RKO (cell line): ENCODE measurements at regions not wholly inside any gene's neighbourhood (a gene's known extent, or its start where the extent isn't known, plus 50 kb on each side); places are given as distances from the start of the nearest gene placed in this dataset.
A peak's percentile ranks its signal among the peaks of the same experiment; 100 is the strongest.

Experiments used
- DNase-seq: peaks from one replicate; pipeline ENCODE4 v3.0.0-alpha.2; 2016; ENCODE audit warnings: low spot score

GRCh38 chr3:22225161-22225560, 474.2 kb upstream of the ZNF385D start:
- DNase-seq, result no peak

GRCh38 chr3:22228705-22229104, 477.7 kb upstream of the ZNF385D start:
- DNase-seq, result no peak

GRCh38 chr3:22231061-22231460, 480.1 kb upstream of the ZNF385D start:
- no peak for DNase-seq

- DNase-seq, result no peak
Observed at GRCh38 chr3:22236490-22237270, 485.7 kb upstream of the ZNF385D start.

GRCh38 chr3:22239011-22239410, 488.0 kb upstream of the ZNF385D start:
- DNase-seq, result no peak

GRCh38 chr3:22241110-22241509, 490.1 kb upstream of the ZNF385D start:
- no peak for DNase-seq

- DNase-seq, result no peak
Observed at GRCh38 chr3:22244761-22245521, 493.9 kb upstream of the ZNF385D start.

GRCh38 chr3:22245811-22246583, 495.0 kb upstream of the ZNF385D start:
- DNase-seq, result no peak

- no peak for DNase-seq
Observed at GRCh38 chr3:22249658-22250057, 498.6 kb upstream of the ZNF385D start.

GRCh38 chr3:22257252-22257651, 506.2 kb upstream of the ZNF385D start:
- no peak for DNase-seq

GRCh38 chr3:22262386-22262785, 511.4 kb upstream of the ZNF385D start:
- no peak for DNase-seq

- peak; percentile 50 for DNase-seq
Observed at GRCh38 chr3:22263042-22263441, 512.0 kb upstream of the ZNF385D start.

GRCh38 chr3:22265403-22265802, 514.4 kb upstream of the ZNF385D start:
- DNase-seq, result no peak

- no peak for DNase-seq
Observed at GRCh38 chr3:22269831-22270230, 518.8 kb upstream of the ZNF385D start.

- DNase-seq, result no peak
Observed at GRCh38 chr3:22276351-22276750, 525.3 kb upstream of the ZNF385D start.

- no peak for DNase-seq
Observed at GRCh38 chr3:22284559-22284958, 533.5 kb upstream of the ZNF385D start.

GRCh38 chr3:22288756-22289155, 537.7 kb upstream of the ZNF385D start:
- no peak for DNase-seq

GRCh38 chr3:22292681-22293080, 541.7 kb upstream of the ZNF385D start:
- DNase-seq, result no peak

- DNase-seq, result no peak
Observed at GRCh38 chr3:22296601-22297000, 545.6 kb upstream of the ZNF385D start.

- DNase-seq, result no peak
Observed at GRCh38 chr3:22297436-22297835, 546.4 kb upstream of the ZNF385D start.

GRCh38 chr3:22306454-22306853, 555.4 kb upstream of the ZNF385D start:
- no peak for DNase-seq

GRCh38 chr3:22308871-22309270, 557.9 kb upstream of the ZNF385D start:
- no peak for DNase-seq

- no peak for DNase-seq
Observed at GRCh38 chr3:22315925-22316324, 564.9 kb upstream of the ZNF385D start.
